Testis (tissue), 2 donors: ENCODE measurements at regions not wholly inside any gene's neighbourhood (a gene's known extent, or its start where the extent isn't known, plus 50 kb on each side); places are given as distances from the start of the nearest gene placed in this dataset.

Experiments used
- CTCF ChIP-seq, 3 experiments: fragments of 450-650 bp in 2 of 3; fragments of 200-600 bp in 1 of 3; sonication (generic) in 1 of 3; IDR thresholded peaks; one replicate each; pipeline ENCODE4 v1.5.1; 2016 to 2019; ENCODE audit warnings: antibody characterized with exemption in 3 of 3, mild to moderate bottlenecking in 2 of 3, moderate library complexity in 1 of 3
- POLR2A ChIP-seq: fragments of 450-650 bp; IDR thresholded peaks from one replicate; pipeline ENCODE4 v1.6.1; 2017; ENCODE audit warnings: antibody characterized with exemption, mild to moderate bottlenecking, moderate library complexity

GRCh38 chr6:67328269-67328668, 1306.8 kb upstream of the ADGRB3 start:
- TF ChIP-seq CTCF (IDR thresholded peaks at IDR 0.05) (no peak), POLR2A (no peak)
